SK-N-SH (cell line): ENCODE measurements at regions not wholly inside any gene's neighbourhood (a gene's known extent, or its start where the extent isn't known, plus 50 kb on each side); places are given as distances from the start of the nearest gene placed in this dataset.

Source experiments
- CTCF ChIA-PET: fragments of 300-600, 350-600 bp; formaldehyde crosslinking; extraction: SDS; loops from one replicate; lab custom pipeline; 2021; lab: Yijun Ruan, JAX
- POLR2A ChIA-PET: fragments of 350-600 bp; sonication (Branson Sonifier 250); formaldehyde crosslinking; extraction: SDS; loops from one replicate; lab custom pipeline; 2020; ENCODE audit warnings: antibody characterized with exemption, inconsistent platforms; lab: Yijun Ruan, JAX
- DNase-seq: peaks from one replicate; pipeline ENCODE4 v3.0.0; 2012
- H2AFZ ChIP-seq: fragments of 200-600 bp; sonication (generic); 2 replicates; pipeline ENCODE4 v1.8.1; 2016; ENCODE audit warnings: antibody characterized with exemption, mild to moderate bottlenecking, low read depth
- H3F3A ChIP-seq: fragments of 200-600 bp; sonication (generic); replicated peaks from 2 replicates; pipeline ENCODE3; 2016; ENCODE audit warnings: antibody characterized with exemption, mild to moderate bottlenecking; ENCODE audit not compliant: insufficient read depth
- H3K27ac ChIP-seq, 2 experiments: fragments of 200-500 bp in 1 of 2; fragments of 200-600 bp in 1 of 2; sonication (Bioruptor generic) in 1 of 2; sonication (generic), shearing (Covaris generic) in 1 of 2; 2 replicates each; pipeline versions ENCODE4 v1.5.1 to v1.6.1; 2014 to 2016; ENCODE audit warnings: low read depth in 2 of 2, inconsistent platforms in 1 of 2, low read length in 1 of 2, mild to moderate bottlenecking in 1 of 2, mixed read lengths in 1 of 2
- H3K27me3 ChIP-seq: fragments of 200-600 bp; sonication (generic), shearing (Covaris generic); 2 replicates; pipeline ENCODE4 v1.6.1; 2016; ENCODE audit warnings: mixed run types; ENCODE audit not compliant: insufficient read depth
- H3K36me3 ChIP-seq, 2 experiments: fragments of 200-500 bp in 1 of 2; fragments of 200-600 bp in 1 of 2; sonication (Bioruptor generic) in 1 of 2; sonication (generic) in 1 of 2; replicated peaks in 1 of 2; 2 replicates each; pipeline versions ENCODE3 to v1.5.1; 2014 to 2016; ENCODE audit warnings: low read length in 1 of 2, mild to moderate bottlenecking in 1 of 2; ENCODE audit not compliant: insufficient read depth in 2 of 2, control insufficient read depth in 1 of 2
- H3K4me1 ChIP-seq, 2 experiments: fragments of 200-500 bp in 1 of 2; fragments of 200-600 bp in 1 of 2; sonication (Bioruptor generic) in 1 of 2; sonication (generic), shearing (Covaris generic) in 1 of 2; 2 replicates each; pipeline versions ENCODE4 v1.5.1 to v1.6.1; 2014 to 2016; ENCODE audit warnings: low read depth in 1 of 2, low read length in 1 of 2, mixed run types in 1 of 2; ENCODE audit not compliant: insufficient read depth in 2 of 2, control insufficient read depth in 1 of 2
- H3K4me2 ChIP-seq: fragments of 200-600 bp; sonication (generic), shearing (Covaris generic); 2 replicates; pipeline ENCODE4 v1.6.1; 2017; ENCODE audit warnings: mixed run types
- H3K4me3 ChIP-seq, 2 experiments: fragments of 200-500 bp in 1 of 2; fragments of 200-600 bp in 1 of 2; sonication (Bioruptor generic) in 1 of 2; sonication (generic), shearing (Covaris generic) in 1 of 2; 2 replicates each; pipeline versions ENCODE4 v1.5.1 to v1.8.1; 2014 to 2016; ENCODE audit warnings: low read depth in 2 of 2, inconsistent platforms in 1 of 2, low read length in 1 of 2, mild to moderate bottlenecking in 1 of 2, mixed read lengths in 1 of 2, moderate library complexity in 1 of 2
- H3K79me2 ChIP-seq: fragments of 200-600 bp; sonication (generic); 2 replicates; pipeline ENCODE4 v1.8.1; 2017; ENCODE audit warnings: mild to moderate bottlenecking; ENCODE audit not compliant: insufficient read depth
- H3K9ac ChIP-seq: fragments of 200-600 bp; sonication (generic); 2 replicates; pipeline ENCODE4 v1.6.1; 2017; ENCODE audit warnings: mixed run types
- H3K9me2 ChIP-seq: fragments of 200-600 bp; sonication (generic); 2 replicates; pipeline ENCODE4 v1.6.1; 2017; ENCODE audit warnings: mixed run types
- H3K9me3 ChIP-seq: fragments of 200-600 bp; sonication (generic); 2 replicates; pipeline ENCODE4 v1.6.1; 2017; ENCODE audit warnings: mixed run types, mild to moderate bottlenecking, moderate library complexity
- H4K20me1 ChIP-seq: fragments of 200-600 bp; sonication (generic); 2 replicates; pipeline ENCODE4 v1.6.1; 2017; ENCODE audit warnings: mild to moderate bottlenecking, mixed run types; ENCODE audit not compliant: insufficient read depth
- EP300 ChIP-seq, 2 experiments: IDR thresholded peaks; 2 replicates each; pipeline versions ENCODE4 v1.4.0 to v1.6.1; 2012; ENCODE audit warnings: borderline replicate concordance in 1 of 2, low read depth in 1 of 2, low read length in 1 of 2
- FOSL2 ChIP-seq: IDR thresholded peaks from 2 replicates; pipeline ENCODE4 v1.4.0; 2012; ENCODE audit warnings: low read depth, mild to moderate bottlenecking, moderate library complexity, borderline replicate concordance
- FOXM1 ChIP-seq: IDR thresholded peaks from 2 replicates; pipeline ENCODE4 v1.4.0; 2012; ENCODE audit warnings: low read depth, mild to moderate bottlenecking
- JUND ChIP-seq: IDR thresholded peaks from 2 replicates; pipeline ENCODE4 v1.4.0; 2012
- MXI1 ChIP-seq: IDR thresholded peaks from 2 replicates; pipeline ENCODE4 v1.6.1; 2012; ENCODE audit warnings: mild to moderate bottlenecking, low read depth, low read length, improper control_type of control experiment
- RFX5 ChIP-seq: IDR thresholded peaks from 2 replicates; pipeline ENCODE4 v1.6.1; 2012; ENCODE audit warnings: mild to moderate bottlenecking, improper control_type of control experiment, low read length
- TEAD4 ChIP-seq: IDR thresholded peaks from 2 replicates; pipeline ENCODE4 v1.4.0; 2012; ENCODE audit warnings: mild to moderate bottlenecking, borderline replicate concordance; ENCODE audit not compliant: insufficient read depth
- WGBS: methylation state at CpG from one replicate; pipeline ENCODE4 v1.1.6; 2017; ENCODE audit warnings: low lambda C conversion rate; 5-methylcytosine and 5-hydroxymethylcytosine counted together
- TF ChIP-seq, protein P1 (sequence below): IDR thresholded peaks from 2 replicates; pipeline ENCODE4 v1.4.0; 2012; ENCODE audit warnings: low read depth, borderline replicate concordance
- TF ChIP-seq, protein P2 (sequence below): IDR thresholded peaks from 2 replicates; pipeline ENCODE4 v1.4.0; 2012; ENCODE audit warnings: low read depth
- TF ChIP-seq, protein P3 (sequence below): fragments of 150-350 bp; IDR thresholded peaks from 2 replicates; pipeline ENCODE4 v1.6.1; 2017; ENCODE audit warnings: antibody characterized with exemption, low read length, low read depth, borderline replicate concordance
- TF ChIP-seq, protein P4 (sequence below): IDR thresholded peaks from 2 replicates; pipeline ENCODE4 v1.6.1; 2012; ENCODE audit warnings: mild to moderate bottlenecking, low read depth, low read length, moderate library complexity

DNA sequence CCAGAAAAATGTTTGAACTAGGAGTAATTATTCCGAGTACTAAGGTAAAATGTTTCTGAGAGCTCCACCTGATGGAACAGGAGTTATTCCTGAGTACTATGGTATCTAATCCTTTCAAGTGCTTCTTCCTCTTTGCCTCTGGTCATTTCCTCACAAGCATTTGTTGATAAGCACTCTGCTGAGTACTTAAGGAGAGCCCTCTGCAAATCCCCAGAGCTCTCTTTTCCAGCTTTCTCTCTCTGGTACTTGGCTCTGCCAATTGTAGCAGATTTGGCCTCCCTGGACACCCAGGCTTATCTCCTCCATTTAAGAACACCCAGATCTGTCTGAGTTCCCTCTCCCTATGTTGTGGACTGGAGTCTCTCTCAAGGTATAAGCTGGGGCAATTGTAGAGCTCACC lies 457.0 kb downstream of the MN1 start:
- Histone ChIP-seq H3K27me3 (no peaks in the 10 kb centered on the region; the same call in 1 of the 2 replicates), H3K4me3 (no peak overlapping the region), H3F3A (no peaks in the 10 kb centered on the region), H3K79me2 (no peaks in the 10 kb centered on the region), H3K9ac (no peak overlapping the region), H3K9me3 (0 out of 2 replicates have a peak, but pooled peaks cover 3% of the 10 kb centered on the region), H3K36me3 (no peaks in the 10 kb centered on the region), H3K4me2 (no peak overlapping the region), H3K9me2 (no peaks in the 10 kb centered on the region)
- 50% methylated on average over 1 of the region's 1 CpG for WGBS
- ChIA-PET CTCF (interaction anchor here (0.6 kb wide), 1 partner anchor 134 kb away, joined by 3 read pairs; no protein-coding TSS in a partner anchor), POLR2A (no interaction called here)
- no peak for TF ChIP-seq MXI1
- TF ChIP-seq EP300 (IDR thresholded peaks at IDR 0.05; ENCODE audit: borderline replicate concordance in 1 of 2, low read depth in 1 of 2, low read length in 1 of 2), result no peak
- TF ChIP-seq, protein P1, sequence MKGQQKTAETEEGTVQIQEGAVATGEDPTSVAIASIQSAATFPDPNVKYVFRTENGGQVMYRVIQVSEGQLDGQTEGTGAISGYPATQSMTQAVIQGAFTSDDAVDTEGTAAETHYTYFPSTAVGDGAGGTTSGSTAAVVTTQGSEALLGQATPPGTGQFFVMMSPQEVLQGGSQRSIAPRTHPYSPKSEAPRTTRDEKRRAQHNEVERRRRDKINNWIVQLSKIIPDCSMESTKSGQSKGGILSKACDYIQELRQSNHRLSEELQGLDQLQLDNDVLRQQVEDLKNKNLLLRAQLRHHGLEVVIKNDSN, result no peak
- TF ChIP-seq, protein P2, sequence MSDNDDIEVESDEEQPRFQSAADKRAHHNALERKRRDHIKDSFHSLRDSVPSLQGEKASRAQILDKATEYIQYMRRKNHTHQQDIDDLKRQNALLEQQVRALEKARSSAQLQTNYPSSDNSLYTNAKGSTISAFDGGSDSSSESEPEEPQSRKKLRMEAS, result no peak
- TF ChIP-seq, all 33 proteins: peak for 0
- H3K4me1 ChIP-seq, result peaks cover 0 to 2% of the 10 kb centered on the region in 2 experiments; a peak in 1 of 4 replicates
- H3K27ac ChIP-seq, result no peak overlapping the region
- no peaks in the 10 kb centered on the region for H4K20me1 ChIP-seq
- no peak for DNase-seq
- H2AFZ ChIP-seq, result no peak overlapping the region

DNA sequence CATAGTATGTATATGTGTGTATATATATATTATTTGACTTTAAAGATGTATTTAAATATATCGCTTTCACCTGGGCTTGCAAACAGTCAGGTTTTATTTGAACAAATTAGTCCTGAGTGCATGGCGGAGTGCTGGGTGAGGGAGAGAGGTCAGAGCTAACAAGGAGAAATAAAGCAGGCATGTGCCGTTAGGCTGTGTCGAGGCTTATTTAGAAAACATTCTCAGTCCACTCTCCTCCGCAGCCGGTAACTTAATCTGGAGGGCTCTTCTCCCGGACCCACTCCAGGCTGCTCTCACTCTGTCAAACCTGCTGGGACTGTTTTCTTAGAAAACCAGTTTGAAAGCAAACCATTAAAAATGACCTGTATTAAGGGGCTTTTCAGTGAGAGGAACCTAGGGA lies 455.9 kb downstream of the MN1 start:
- H3K4me2 ChIP-seq, result no peak overlapping the region
- WGBS, result 76% methylated on average over 7 of the region's 7 CpGs
- H3K27ac ChIP-seq, result no peak overlapping the region
- no peaks in the 10 kb centered on the region for H3K4me1 ChIP-seq
- H3K9me2 ChIP-seq, result no peaks in the 10 kb centered on the region
- ChIA-PET CTCF (no interaction called here), POLR2A (no interaction called here)
- no peak overlapping the region for H3K4me3 ChIP-seq
- TF ChIP-seq JUND (no peak), RFX5 (no peak), FOSL2 (no peak), FOXM1 (no peak), TEAD4 (no peak)
- TF ChIP-seq, protein P3, sequence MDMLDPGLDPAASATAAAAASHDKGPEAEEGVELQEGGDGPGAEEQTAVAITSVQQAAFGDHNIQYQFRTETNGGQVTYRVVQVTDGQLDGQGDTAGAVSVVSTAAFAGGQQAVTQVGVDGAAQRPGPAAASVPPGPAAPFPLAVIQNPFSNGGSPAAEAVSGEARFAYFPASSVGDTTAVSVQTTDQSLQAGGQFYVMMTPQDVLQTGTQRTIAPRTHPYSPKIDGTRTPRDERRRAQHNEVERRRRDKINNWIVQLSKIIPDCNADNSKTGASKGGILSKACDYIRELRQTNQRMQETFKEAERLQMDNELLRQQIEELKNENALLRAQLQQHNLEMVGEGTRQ, result no peak
- TF ChIP-seq, protein P4, sequence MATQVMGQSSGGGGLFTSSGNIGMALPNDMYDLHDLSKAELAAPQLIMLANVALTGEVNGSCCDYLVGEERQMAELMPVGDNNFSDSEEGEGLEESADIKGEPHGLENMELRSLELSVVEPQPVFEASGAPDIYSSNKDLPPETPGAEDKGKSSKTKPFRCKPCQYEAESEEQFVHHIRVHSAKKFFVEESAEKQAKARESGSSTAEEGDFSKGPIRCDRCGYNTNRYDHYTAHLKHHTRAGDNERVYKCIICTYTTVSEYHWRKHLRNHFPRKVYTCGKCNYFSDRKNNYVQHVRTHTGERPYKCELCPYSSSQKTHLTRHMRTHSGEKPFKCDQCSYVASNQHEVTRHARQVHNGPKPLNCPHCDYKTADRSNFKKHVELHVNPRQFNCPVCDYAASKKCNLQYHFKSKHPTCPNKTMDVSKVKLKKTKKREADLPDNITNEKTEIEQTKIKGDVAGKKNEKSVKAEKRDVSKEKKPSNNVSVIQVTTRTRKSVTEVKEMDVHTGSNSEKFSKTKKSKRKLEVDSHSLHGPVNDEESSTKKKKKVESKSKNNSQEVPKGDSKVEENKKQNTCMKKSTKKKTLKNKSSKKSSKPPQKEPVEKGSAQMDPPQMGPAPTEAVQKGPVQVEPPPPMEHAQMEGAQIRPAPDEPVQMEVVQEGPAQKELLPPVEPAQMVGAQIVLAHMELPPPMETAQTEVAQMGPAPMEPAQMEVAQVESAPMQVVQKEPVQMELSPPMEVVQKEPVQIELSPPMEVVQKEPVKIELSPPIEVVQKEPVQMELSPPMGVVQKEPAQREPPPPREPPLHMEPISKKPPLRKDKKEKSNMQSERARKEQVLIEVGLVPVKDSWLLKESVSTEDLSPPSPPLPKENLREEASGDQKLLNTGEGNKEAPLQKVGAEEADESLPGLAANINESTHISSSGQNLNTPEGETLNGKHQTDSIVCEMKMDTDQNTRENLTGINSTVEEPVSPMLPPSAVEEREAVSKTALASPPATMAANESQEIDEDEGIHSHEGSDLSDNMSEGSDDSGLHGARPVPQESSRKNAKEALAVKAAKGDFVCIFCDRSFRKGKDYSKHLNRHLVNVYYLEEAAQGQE, result no peak
- no peak overlapping the region for H2AFZ ChIP-seq
- H3K9me3 ChIP-seq, result 0 out of 2 replicates have a peak, but pooled peaks cover 6% of the 10 kb centered on the region
- no peaks in the 10 kb centered on the region for H3F3A ChIP-seq
- no peak for DNase-seq
- no peaks in the 10 kb centered on the region for H3K36me3 ChIP-seq
- H3K9ac ChIP-seq, result no peak overlapping the region
- H3K79me2 ChIP-seq, result no peaks in the 10 kb centered on the region
- H3K27me3 ChIP-seq, result no peaks in the 10 kb centered on the region; the same call in 1 of the 2 replicates
- no peaks in the 10 kb centered on the region for H4K20me1 ChIP-seq
